Activated CD8-positive, alpha-beta memory T cell treated with anti-CD3 and anti-CD28 coated beads, Interleukin-2, amount 10 ng/mL, durations not matched to agents 7 days and 5 days (primary cell): ENCODE measurements at regions not wholly inside any gene's neighbourhood (a gene's known extent, or its start where the extent isn't known, plus 50 kb on each side); places are given as distances from the start of the nearest gene placed in this dataset.
"Not testable (repeated sequence)": the region's sequence is repeated elsewhere in the genome, so short reads cannot be mapped to it uniquely, and the experiment has no call there.

Experiments
- ATAC-seq: fragments of 150-1000 bp; cut with Tn5 transposase; one replicate; pipeline ENCODE4 v1.10.0; 2021; ENCODE audit warnings: moderate library complexity
- CTCF ChIA-PET: fragments of 350-600 bp; sonication (Branson Sonifier 250); formaldehyde crosslinking; loops from one replicate; lab custom pipeline; 2021; ENCODE audit warnings: antibody characterized with exemption; lab: Charles Lee
- DNase-seq: peaks from one replicate; pipeline ENCODE4 v3.0.0-alpha.2; 2020
- H3K27ac Mint-ChIP-seq: one replicate; pipeline ENCODE4 v1.8.0; 2021; ENCODE audit warnings: mild to moderate bottlenecking, mixed read lengths
- H3K27me3 Mint-ChIP-seq: one replicate; pipeline ENCODE4 v1.8.0; 2021; ENCODE audit warnings: mixed read lengths
- H3K36me3 Mint-ChIP-seq: one replicate; pipeline ENCODE4 v1.8.0; 2021; ENCODE audit warnings: mild to moderate bottlenecking, mixed read lengths
- H3K4me1 Mint-ChIP-seq: one replicate; pipeline ENCODE4 v1.8.0; 2021; ENCODE audit warnings: mixed read lengths
- H3K4me3 Mint-ChIP-seq: one replicate; pipeline ENCODE4 v1.8.0; 2021; ENCODE audit warnings: mild to moderate bottlenecking, moderate library complexity, mixed read lengths
- H3K9me3 Mint-ChIP-seq: one replicate; pipeline ENCODE4 v1.8.0; 2022; ENCODE audit warnings: low read depth, mixed read lengths

DNA sequence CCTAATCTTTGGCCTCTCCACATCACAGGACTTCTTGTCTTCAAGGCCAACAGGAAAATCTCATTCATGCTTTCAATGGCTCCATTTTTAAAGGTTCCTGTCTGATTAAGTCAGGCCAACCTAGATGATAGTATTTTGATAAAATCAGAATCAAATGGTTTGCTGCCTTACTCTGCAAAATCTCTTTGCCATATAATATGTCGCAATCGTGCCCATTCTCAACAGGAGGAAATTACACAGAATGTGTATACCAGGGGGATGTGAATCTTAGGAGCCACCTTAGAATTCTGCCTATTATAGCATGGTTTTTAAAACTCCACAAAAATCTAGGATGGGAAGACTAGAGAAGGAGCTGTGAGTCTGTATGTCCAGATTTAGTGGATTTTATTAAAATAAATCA is 612.9 kb upstream of the MAN1A1 start:
- CTCF ChIA-PET: no interaction called here
- H3K27ac Mint-ChIP-seq: no peak overlapping the region
- no peaks in the 10 kb centered on the region for H3K36me3 Mint-ChIP-seq
- peaks cover 2% of the 10 kb centered on the region for H3K27me3 Mint-ChIP-seq
- H3K4me3 Mint-ChIP-seq: no peak overlapping the region
- no peak for ATAC-seq
- no peaks in the 10 kb centered on the region for H3K9me3 Mint-ChIP-seq
- no peaks in the 10 kb centered on the region for H3K4me1 Mint-ChIP-seq
- no peak for DNase-seq

DNA sequence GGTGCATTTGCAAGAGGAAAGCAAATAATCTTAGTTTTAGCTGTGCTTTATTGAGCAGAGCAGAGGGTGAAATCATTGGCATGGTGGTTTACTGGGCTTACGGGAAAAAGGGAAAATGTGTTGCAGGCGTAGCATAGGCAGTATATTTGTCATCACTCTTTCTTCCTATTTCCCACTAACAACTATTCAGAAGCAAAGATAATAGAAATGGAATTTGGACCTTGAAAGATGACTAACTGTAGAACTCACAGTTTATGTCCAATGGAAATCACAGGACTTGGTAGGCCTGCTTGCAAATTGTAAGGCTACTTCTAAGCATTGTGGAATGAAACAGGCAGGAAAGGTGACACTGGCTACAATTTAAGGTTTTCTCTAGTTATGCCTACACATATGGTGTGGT is 611.9 kb upstream of the MAN1A1 start:
- Mint-ChIP-seq H3K36me3 (no peaks in the 10 kb centered on the region), H3K27ac (no peak overlapping the region), H3K4me1 (no peaks in the 10 kb centered on the region), H3K4me3 (no peak overlapping the region), H3K27me3 (peaks cover 2% of the 10 kb centered on the region), H3K9me3 (no peaks in the 10 kb centered on the region)
- ATAC-seq (no peak), DNase-seq (no peak)
- CTCF ChIA-PET: no interaction called here

DNA sequence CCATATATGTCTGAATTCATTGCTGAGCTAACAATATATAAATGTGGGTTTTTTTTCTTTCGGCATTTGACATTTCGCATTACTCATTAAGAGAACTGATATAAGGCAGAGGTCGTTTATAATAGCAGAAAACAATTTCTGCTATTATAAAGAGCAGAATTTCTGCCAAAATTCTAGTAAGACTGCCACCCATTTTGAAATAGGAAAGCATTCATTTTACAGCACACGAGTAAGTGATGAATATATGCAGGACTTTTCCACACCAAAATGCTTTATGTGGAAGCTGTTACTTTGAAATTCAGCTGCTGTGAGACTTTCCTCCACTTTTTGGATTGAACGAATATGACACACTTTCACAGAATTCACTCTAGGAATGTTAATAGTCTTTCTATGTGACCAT is 610.9 kb upstream of the MAN1A1 start:
- CTCF ChIA-PET: no interaction called here
- Mint-ChIP-seq H3K27ac (no peak overlapping the region), H3K27me3 (peaks cover 2% of the 10 kb centered on the region), H3K4me3 (no peak overlapping the region), H3K36me3 (no peaks in the 10 kb centered on the region), H3K4me1 (no peaks in the 10 kb centered on the region), H3K9me3 (no peaks in the 10 kb centered on the region)
- ATAC-seq: no peak
- DNase-seq: no peak

- ATAC-seq (no peak), DNase-seq (no peak)
- Mint-ChIP-seq H3K27ac (no peak overlapping the region), H3K27me3 (peaks cover 2% of the 10 kb centered on the region), H3K36me3 (no peaks in the 10 kb centered on the region), H3K4me3 (no peak overlapping the region), H3K4me1 (no peaks in the 10 kb centered on the region), H3K9me3 (no peaks in the 10 kb centered on the region)
- CTCF ChIA-PET: no interaction called here
Observed at GRCh38 chr6:119960036-119960435, 610.5 kb upstream of the MAN1A1 start.

GRCh38 chr6:119957195-119957594 is 607.6 kb upstream of the MAN1A1 start:
- CTCF ChIA-PET: no interaction called here
- peaks cover 2% of the 10 kb centered on the region for H3K27me3 Mint-ChIP-seq

GRCh38 chr6:119952696-119953095 is 603.1 kb upstream of the MAN1A1 start:
- H3K36me3 Mint-ChIP-seq: no peaks in the 10 kb centered on the region
- no peaks in the 10 kb centered on the region for H3K27me3 Mint-ChIP-seq
- no peak for ATAC-seq
- no peaks in the 10 kb centered on the region for H3K4me1 Mint-ChIP-seq
- DNase-seq: no peak
- no peak overlapping the region for H3K27ac Mint-ChIP-seq
- no peak overlapping the region for H3K4me3 Mint-ChIP-seq
- CTCF ChIA-PET: no interaction called here
- no peaks in the 10 kb centered on the region for H3K9me3 Mint-ChIP-seq

More at GRCh38 chr6:119957195-119957594, 607.6 kb upstream of the MAN1A1 start:
- ATAC-seq (no peak), DNase-seq (no peak)
- H3K4me1 Mint-ChIP-seq: no peaks in the 10 kb centered on the region
- no peak overlapping the region for H3K4me3 Mint-ChIP-seq
- no peak overlapping the region for H3K27ac Mint-ChIP-seq
- H3K36me3 Mint-ChIP-seq: no peaks in the 10 kb centered on the region
- no peaks in the 10 kb centered on the region for H3K9me3 Mint-ChIP-seq

- Mint-ChIP-seq H3K27me3 (no peaks in the 10 kb centered on the region), H3K9me3 (no peaks in the 10 kb centered on the region), H3K27ac (no peak overlapping the region), H3K4me1 (no peaks in the 10 kb centered on the region), H3K36me3 (no peaks in the 10 kb centered on the region), H3K4me3 (no peak overlapping the region)
- CTCF ChIA-PET: no interaction called here
- no peak for ATAC-seq
- DNase-seq: no peak
Observed at GRCh38 chr6:119950681-119951080, 601.1 kb upstream of the MAN1A1 start.

- no peak for ATAC-seq
- Mint-ChIP-seq H3K27ac (no peak overlapping the region), H3K4me1 (no peaks in the 10 kb centered on the region), H3K9me3 (no peaks in the 10 kb centered on the region), H3K4me3 (no peak overlapping the region), H3K36me3 (no peaks in the 10 kb centered on the region), H3K27me3 (no peaks in the 10 kb centered on the region)
- no peak for DNase-seq
- CTCF ChIA-PET: no interaction called here
Observed at GRCh38 chr6:119942078-119942752, 592.7 kb upstream of the MAN1A1 start.

DNA sequence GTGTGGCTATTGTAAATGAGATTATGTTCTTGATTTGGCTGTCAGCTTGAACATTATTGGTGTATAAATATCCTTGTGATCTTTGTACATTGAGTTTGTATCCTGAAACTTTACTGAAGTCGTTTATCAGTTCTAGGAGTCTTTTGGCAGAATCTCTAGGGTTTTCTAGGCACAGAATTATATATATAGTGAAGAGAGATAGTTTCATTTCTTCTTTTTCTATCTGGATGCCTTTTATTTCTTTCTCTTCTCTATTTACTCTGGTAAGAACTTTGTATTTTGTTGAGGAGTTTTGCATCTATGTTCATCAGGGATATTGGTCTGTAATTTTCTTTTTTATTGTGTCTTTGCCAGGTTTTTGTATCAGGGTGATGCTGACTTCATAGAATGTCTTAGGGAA is 589.2 kb upstream of the MAN1A1 start:
- Mint-ChIP-seq H3K27ac (no peak overlapping the region), H3K9me3 (no peaks in the 10 kb centered on the region), H3K4me1 (no peaks in the 10 kb centered on the region), H3K36me3 (no peaks in the 10 kb centered on the region), H3K27me3 (no peaks in the 10 kb centered on the region), H3K4me3 (no peak overlapping the region)
- ATAC-seq (no peak), DNase-seq (no peak)
- CTCF ChIA-PET: no interaction called here

GRCh38 chr6:119934816-119935215 is 585.3 kb upstream of the MAN1A1 start:
- Mint-ChIP-seq H3K9me3 (no peaks in the 10 kb centered on the region), H3K4me3 (no peak overlapping the region), H3K36me3 (no peaks in the 10 kb centered on the region), H3K27me3 (no peaks in the 10 kb centered on the region), H3K4me1 (no peaks in the 10 kb centered on the region), H3K27ac (no peak overlapping the region)
- no peak for ATAC-seq
- no peak for DNase-seq
- CTCF ChIA-PET: interaction anchor here (1.0 kb wide), 1 partner anchor 195 kb away, joined by 3 read pairs; no protein-coding TSS in a partner anchor

- peaks cover 6% of the 10 kb centered on the region for H3K9me3 Mint-ChIP-seq
- DNase-seq: no peak
- CTCF ChIA-PET: no interaction called here
- no peak for ATAC-seq
- H3K36me3 Mint-ChIP-seq: no peaks in the 10 kb centered on the region
- H3K27me3 Mint-ChIP-seq: no peaks in the 10 kb centered on the region
- no peaks in the 10 kb centered on the region for H3K4me1 Mint-ChIP-seq
- H3K27ac Mint-ChIP-seq: no peak overlapping the region
- H3K4me3 Mint-ChIP-seq: no peak overlapping the region
Observed at GRCh38 chr6:119929121-119929520, 579.6 kb upstream of the MAN1A1 start.

GRCh38 chr6:119924888-119925287 is 575.3 kb upstream of the MAN1A1 start:
- H3K4me3 Mint-ChIP-seq, CTCF ChIA-PET, ATAC-seq, H3K36me3 Mint-ChIP-seq, H3K27me3 Mint-ChIP-seq, H3K27ac Mint-ChIP-seq, H3K4me1 Mint-ChIP-seq, DNase-seq: not testable (repeated sequence)
- peaks cover 16% of the 10 kb centered on the region for H3K9me3 Mint-ChIP-seq

DNA sequence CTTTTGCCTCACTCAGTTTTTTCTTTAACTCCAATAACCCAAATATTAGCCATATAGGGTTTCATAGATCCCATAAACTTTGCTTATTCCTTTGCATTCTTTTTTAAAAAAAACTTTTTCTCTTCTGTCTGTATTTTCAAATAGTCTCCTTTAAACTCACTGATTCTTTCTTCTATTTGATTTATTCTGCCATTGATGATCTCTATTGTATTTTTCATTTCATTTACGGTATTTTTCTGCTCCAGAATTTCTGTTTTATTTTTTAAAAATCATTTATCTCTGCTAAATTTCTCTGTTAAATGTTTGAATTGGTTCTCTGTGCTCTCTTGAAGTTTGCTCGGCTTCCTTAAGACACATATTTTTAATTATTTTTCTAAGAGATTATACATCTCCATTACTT is 573.3 kb upstream of the MAN1A1 start:
- no peaks in the 10 kb centered on the region for H3K4me1 Mint-ChIP-seq
- peaks cover 16% of the 10 kb centered on the region for H3K9me3 Mint-ChIP-seq
- DNase-seq: no peak
- H3K36me3 Mint-ChIP-seq: peaks cover 1% of the 10 kb centered on the region
- H3K27me3 Mint-ChIP-seq: peaks cover 3% of the 10 kb centered on the region
- no peak overlapping the region for H3K4me3 Mint-ChIP-seq
- no peak for ATAC-seq
- CTCF ChIA-PET: no interaction called here
- no peak overlapping the region for H3K27ac Mint-ChIP-seq

DNA sequence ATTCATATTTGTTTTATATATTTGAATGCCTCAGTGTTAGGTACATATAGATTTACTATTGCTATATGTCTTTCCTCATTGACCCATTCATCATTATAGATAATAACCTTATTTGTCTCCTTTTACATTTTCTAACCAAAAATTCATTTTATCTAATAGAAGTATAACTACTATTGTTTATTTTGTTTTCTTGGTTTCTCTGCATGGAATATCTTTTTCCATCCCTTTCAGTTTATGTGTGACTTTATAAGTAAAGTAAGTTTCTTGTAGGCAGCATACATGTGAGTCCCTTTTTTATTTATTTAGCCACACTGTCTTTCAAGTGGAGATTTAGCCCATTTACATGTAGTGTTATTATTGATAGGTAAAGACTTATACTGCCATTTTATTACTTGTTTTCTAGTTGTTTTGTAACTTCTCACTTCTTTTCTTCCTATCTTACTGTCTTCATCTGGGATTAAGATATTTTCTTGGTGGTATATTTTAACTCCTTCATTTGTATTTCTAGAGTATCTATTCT is 572.0 kb upstream of the MAN1A1 start:
- Mint-ChIP-seq H3K9me3 (peaks cover 16% of the 10 kb centered on the region), H3K27me3 (peaks cover 3% of the 10 kb centered on the region), H3K36me3 (peaks cover 1% of the 10 kb centered on the region), H3K4me3 (no peak overlapping the region), H3K4me1 (no peaks in the 10 kb centered on the region), H3K27ac (no peak overlapping the region)
- CTCF ChIA-PET: no interaction called here
- DNase-seq (no peak), ATAC-seq (no peak)
